ENCODE measurements at regions not wholly inside any gene's neighbourhood (a gene's known extent, or its start where the extent isn't known, plus 50 kb on each side); places are given as distances from the start of the nearest gene placed in this dataset.

DNA sequence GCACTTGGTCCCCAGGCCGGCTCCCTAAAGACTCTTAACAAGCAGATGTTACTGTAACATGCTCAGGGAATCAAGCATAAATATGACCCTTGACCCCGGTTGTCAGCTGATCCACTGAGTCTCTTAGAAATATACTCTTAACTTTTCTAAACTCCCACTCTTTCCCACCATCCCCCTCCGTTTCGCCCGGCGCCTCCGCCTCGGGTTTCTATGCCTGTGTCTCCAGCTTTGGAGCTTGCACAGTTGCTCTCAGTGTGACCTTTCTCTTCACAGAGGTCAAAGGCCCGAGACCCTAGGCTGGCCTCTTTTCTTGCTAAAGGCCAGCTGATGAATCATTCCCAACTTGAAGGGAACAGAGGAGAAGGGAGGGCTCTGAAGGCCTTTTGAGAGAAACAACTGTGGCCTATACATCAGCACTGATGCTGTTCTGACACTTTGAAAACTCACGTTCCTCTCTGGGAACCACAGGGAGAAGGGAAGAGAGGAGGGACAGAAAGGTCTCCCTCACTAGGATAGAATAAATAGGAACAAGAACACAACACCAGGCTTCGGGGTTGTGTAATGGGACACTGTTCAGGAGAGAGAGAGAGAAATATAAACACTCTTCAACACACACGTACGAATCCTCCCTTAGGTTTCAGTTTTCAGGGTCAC, 484.5 kb upstream of the NR2F2 start (continued):
- no peak for TF ChIP-seq RAD21 (IDR thresholded peaks at IDR 0.05 in 1 of 2, conservative IDR thresholded peaks at IDR 0.05 in 1 of 2; ENCODE audit: low read depth in 2 of 2, low read length in 2 of 2)
- TF ChIP-seq, protein P1, sequence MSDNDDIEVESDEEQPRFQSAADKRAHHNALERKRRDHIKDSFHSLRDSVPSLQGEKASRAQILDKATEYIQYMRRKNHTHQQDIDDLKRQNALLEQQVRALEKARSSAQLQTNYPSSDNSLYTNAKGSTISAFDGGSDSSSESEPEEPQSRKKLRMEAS (IDR thresholded peaks at IDR 0.05) = no peak
- TF ChIP-seq TEAD4 (IDR thresholded peaks at IDR 0.05; ENCODE audit: low read depth, low read length) = no peak

Data from H1 (cell line).